Stimulated activated CD4-positive, alpha-beta T cell treated with anti-CD3 and anti-CD28 coated beads, Interleukin-15, amount 100 ng/mL, for 48 hours (primary cell): ENCODE measurements at regions not wholly inside any gene's neighbourhood (a gene's known extent, or its start where the extent isn't known, plus 50 kb on each side); places are given as distances from the start of the nearest gene placed in this dataset.
A peak's percentile ranks its signal among the peaks of the same experiment; 100 is the strongest.
"Not testable (repeated sequence)": the region's sequence is repeated elsewhere in the genome, so short reads cannot be mapped to it uniquely, and the experiment has no call there.

Source experiments
- DNase-seq, 2 donors: peaks; one replicate each; pipeline ENCODE4 v3.0.0-alpha.2; 2020; ENCODE audit warnings: low read depth in 2 of 2

GRCh38 chr9:85792057-85792456 is 50.3 kb upstream of the AGTPBP1 start:
- not testable (repeated sequence) for DNase-seq

- DNase-seq, result not testable (repeated sequence)
Observed at GRCh38 chr9:85802978-85803695, 61.4 kb upstream of the AGTPBP1 start.

GRCh38 chr9:85804847-85805133 is 63.0 kb upstream of the AGTPBP1 start:
- not testable (repeated sequence) for DNase-seq

- DNase-seq, result peak; percentile 40 to 54
Observed at GRCh38 chr9:85805134-85806005, 63.6 kb upstream of the AGTPBP1 start.

GRCh38 chr9:85808329-85808728 is 66.6 kb upstream of the AGTPBP1 start:
- DNase-seq, result not testable (repeated sequence)

- DNase-seq, result not testable (repeated sequence)
Observed at GRCh38 chr9:85813388-85813787, 71.6 kb upstream of the AGTPBP1 start.

GRCh38 chr9:85814800-85815199 is 73.0 kb upstream of the AGTPBP1 start:
- not testable (repeated sequence) for DNase-seq

- not testable (repeated sequence) for DNase-seq
Observed at GRCh38 chr9:85818971-85819370, 77.2 kb upstream of the AGTPBP1 start.

- not testable (repeated sequence) for DNase-seq
Observed at GRCh38 chr9:85820598-85820997, 78.8 kb upstream of the AGTPBP1 start.

GRCh38 chr9:85824949-85825348 is 83.2 kb upstream of the AGTPBP1 start:
- DNase-seq, result not testable (repeated sequence)

- DNase-seq, result not testable (repeated sequence)
Observed at GRCh38 chr9:85834591-85834990, 92.8 kb upstream of the AGTPBP1 start.

- DNase-seq, result not testable (repeated sequence)
Observed at GRCh38 chr9:85843949-85844348, 97.0 kb upstream of the NAA35 start.

- DNase-seq, result not testable (repeated sequence)
Observed at GRCh38 chr9:85847782-85848181, 93.2 kb upstream of the NAA35 start.

- no peak for DNase-seq
Observed at GRCh38 chr9:85858056-85858750, 82.7 kb upstream of the NAA35 start.

GRCh38 chr9:85859765-85860164 is 81.2 kb upstream of the NAA35 start:
- no peak for DNase-seq

GRCh38 chr9:85861882-85862281 is 79.1 kb upstream of the NAA35 start:
- not testable (repeated sequence) for DNase-seq

GRCh38 chr9:85863875-85864274 is 77.1 kb upstream of the NAA35 start:
- DNase-seq, result no peak

GRCh38 chr9:85871008-85871407 is 69.9 kb upstream of the NAA35 start:
- DNase-seq, result no peak

GRCh38 chr9:85871683-85872082 is 69.3 kb upstream of the NAA35 start:
- not testable (repeated sequence) for DNase-seq

GRCh38 chr9:85872463-85872862 is 68.5 kb upstream of the NAA35 start:
- DNase-seq, result no peak

GRCh38 chr9:85876628-85877027 is 64.3 kb upstream of the NAA35 start:
- no peak for DNase-seq

GRCh38 chr9:85878872-85879597 is 61.9 kb upstream of the NAA35 start:
- DNase-seq, result not testable (repeated sequence)
